ENCODE measurements at regions not wholly inside any gene's neighbourhood (a gene's known extent, or its start where the extent isn't known, plus 50 kb on each side); places are given as distances from the start of the nearest gene placed in this dataset.

DNA sequence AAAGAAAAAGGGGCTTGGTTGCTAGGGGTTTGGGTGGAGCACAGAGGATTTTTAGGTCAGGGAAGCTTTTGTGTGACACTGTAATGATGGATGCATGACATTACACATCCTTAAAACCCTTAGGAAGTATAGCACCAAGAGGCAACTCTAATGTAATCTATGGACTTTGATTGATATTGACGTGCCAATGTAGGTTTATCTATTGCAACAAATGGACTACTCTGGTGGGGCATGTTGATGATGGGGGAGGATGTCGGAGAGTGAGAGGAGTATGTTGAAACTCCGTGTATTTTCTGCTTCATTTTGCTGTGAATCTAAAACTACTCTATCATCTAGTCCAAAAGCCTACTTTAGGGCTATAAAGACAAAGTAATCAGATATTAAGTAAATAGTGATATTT lies 72.3 kb upstream of the PAX6 start:
- intact Hi-C loops (cut with DNase I; ENCODE audit: low total_unique reads): no loop called here
- no peak for DNase-seq
- no peak overlapping the region for H3K27ac ChIP-seq
- no peak overlapping the region for H3K4me3 ChIP-seq
- TF ChIP-seq, protein P1, sequence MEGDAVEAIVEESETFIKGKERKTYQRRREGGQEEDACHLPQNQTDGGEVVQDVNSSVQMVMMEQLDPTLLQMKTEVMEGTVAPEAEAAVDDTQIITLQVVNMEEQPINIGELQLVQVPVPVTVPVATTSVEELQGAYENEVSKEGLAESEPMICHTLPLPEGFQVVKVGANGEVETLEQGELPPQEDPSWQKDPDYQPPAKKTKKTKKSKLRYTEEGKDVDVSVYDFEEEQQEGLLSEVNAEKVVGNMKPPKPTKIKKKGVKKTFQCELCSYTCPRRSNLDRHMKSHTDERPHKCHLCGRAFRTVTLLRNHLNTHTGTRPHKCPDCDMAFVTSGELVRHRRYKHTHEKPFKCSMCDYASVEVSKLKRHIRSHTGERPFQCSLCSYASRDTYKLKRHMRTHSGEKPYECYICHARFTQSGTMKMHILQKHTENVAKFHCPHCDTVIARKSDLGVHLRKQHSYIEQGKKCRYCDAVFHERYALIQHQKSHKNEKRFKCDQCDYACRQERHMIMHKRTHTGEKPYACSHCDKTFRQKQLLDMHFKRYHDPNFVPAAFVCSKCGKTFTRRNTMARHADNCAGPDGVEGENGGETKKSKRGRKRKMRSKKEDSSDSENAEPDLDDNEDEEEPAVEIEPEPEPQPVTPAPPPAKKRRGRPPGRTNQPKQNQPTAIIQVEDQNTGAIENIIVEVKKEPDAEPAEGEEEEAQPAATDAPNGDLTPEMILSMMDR (IDR thresholded peaks at IDR 0.05): no peak
- TF ChIP-seq POLR2A (IDR thresholded peaks at IDR 0.05) (no peak), POLR2AphosphoS5 (IDR thresholded peaks at IDR 0.05) (no peak), EP300 (IDR thresholded peaks at IDR 0.05) (no peak)
- 60 to 70% (median 68%) methylated on average over 3 of the region's 3 CpGs for WGBS, 5 donors
- no peaks in the 10 kb centered on the region for H3K36me3 ChIP-seq
- H3K4me1 ChIP-seq: no peaks in the 10 kb centered on the region
- no peaks in the 10 kb centered on the region for H3K9me3 ChIP-seq
- H3K27me3 ChIP-seq: peaks cover 0 to 27% (median 5%) of the 10 kb centered on the region in 3 donors

DNA sequence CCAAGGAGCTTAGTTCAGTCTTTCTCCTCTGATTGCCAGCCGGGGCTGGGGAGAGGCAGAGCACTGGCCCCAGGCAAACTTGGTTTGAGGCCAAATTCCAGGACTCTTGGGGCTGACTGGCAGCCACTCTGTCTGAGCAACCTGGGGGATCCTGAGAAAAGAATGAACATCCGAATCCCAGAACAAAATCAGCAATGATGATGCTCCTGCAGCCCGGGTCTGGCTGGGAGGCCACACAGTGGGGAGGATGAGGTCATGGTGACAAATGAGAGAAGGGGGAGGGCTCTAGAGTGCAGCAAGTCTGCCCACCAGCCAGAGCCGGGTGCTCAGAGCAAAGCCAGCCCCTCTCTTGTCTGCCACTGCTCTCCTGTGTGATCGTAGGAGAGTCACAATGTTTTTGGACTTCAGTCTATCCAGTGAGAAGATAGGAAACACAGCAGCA lies 71.8 kb upstream of the PAX6 start:
- intact Hi-C loops (cut with DNase I; ENCODE audit: low total_unique reads): no loop called here

DNA sequence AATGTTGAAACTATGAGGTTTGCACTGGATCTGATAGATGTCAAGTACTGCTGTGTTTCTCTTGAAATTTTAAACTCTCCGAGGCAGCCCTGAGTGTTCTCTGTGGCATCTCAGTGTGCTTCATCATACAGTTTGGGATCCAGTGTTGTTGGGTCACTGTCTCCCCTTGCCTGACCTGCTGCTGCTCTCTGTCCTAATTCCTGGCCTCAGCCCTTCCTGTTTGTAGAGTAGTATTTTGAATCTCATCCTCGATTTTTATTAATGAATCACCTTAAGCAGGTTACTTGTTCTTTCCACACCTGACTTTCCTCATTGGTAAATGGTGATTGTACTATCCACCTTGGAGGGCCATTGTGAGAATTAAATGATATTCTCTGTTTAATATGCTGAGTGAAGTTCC lies 70.7 kb upstream of the PAX6 start:
- TF ChIP-seq POLR2A (IDR thresholded peaks at IDR 0.05) (no peak), EP300 (IDR thresholded peaks at IDR 0.05) (no peak), POLR2AphosphoS5 (IDR thresholded peaks at IDR 0.05) (no peak)
- TF ChIP-seq, protein P1 (IDR thresholded peaks at IDR 0.05): no peak
- no peak overlapping the region for H3K4me3 ChIP-seq
- intact Hi-C loops (cut with DNase I; ENCODE audit: low total_unique reads): no loop called here
- H3K27me3 ChIP-seq: peaks cover 0 to 38% (median 10%) of the 10 kb centered on the region in 3 donors
- H3K9me3 ChIP-seq: no peaks in the 10 kb centered on the region
- WGBS, 5 donors: 58 to 71% (median 68%) methylated on average over 2 of the region's 2 CpGs
- H3K4me1 ChIP-seq: no peaks in the 10 kb centered on the region
- H3K36me3 ChIP-seq: no peaks in the 10 kb centered on the region
- no peak overlapping the region for H3K27ac ChIP-seq
- DNase-seq: no peak

More for the DNA sequence above, 71.8 kb upstream of the PAX6 start:
- DNase-seq: no peak
- Histone ChIP-seq H3K27ac (no peak overlapping the region), H3K27me3 (peaks cover 0 to 32% (median 5%) of the 10 kb centered on the region in 3 donors), H3K9me3 (no peaks in the 10 kb centered on the region), H3K36me3 (no peaks in the 10 kb centered on the region), H3K4me1 (no peaks in the 10 kb centered on the region), H3K4me3 (no peak overlapping the region)
- WGBS, 5 donors: 16 to 26% (median 19%) methylated on average over 5 of the region's 5 CpGs
- TF ChIP-seq, protein P1 (IDR thresholded peaks at IDR 0.05): no peak
- TF ChIP-seq POLR2AphosphoS5 (IDR thresholded peaks at IDR 0.05) (no peak), POLR2A (IDR thresholded peaks at IDR 0.05) (no peak), EP300 (IDR thresholded peaks at IDR 0.05) (no peak)

DNA sequence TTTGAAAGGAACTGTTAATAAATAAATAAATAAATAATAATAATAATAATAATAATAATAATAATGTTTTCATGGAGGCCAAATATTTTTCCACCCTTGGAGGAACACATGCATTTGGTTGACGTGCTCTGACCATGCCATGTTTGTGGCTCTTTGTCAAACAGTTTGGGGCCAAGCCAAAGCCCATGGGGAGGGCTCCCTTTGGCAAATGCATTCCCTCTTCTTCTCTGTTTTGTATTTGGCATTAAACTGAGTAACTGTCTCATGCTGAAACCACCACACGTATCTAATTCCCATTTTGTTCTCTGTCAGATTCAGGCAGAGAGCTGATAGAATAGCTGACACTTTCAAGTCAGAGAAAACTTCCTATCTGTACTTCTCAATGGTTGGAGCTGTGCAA lies 68.6 kb upstream of the PAX6 start:
- Histone ChIP-seq H3K27ac (no peak overlapping the region), H3K27me3 (peaks cover 0 to 57% (median 10%) of the 10 kb centered on the region in 3 donors), H3K36me3 (no peaks in the 10 kb centered on the region), H3K4me1 (no peaks in the 10 kb centered on the region), H3K4me3 (no peak overlapping the region), H3K9me3 (no peaks in the 10 kb centered on the region)
- TF ChIP-seq POLR2AphosphoS5 (IDR thresholded peaks at IDR 0.05) (no peak), EP300 (IDR thresholded peaks at IDR 0.05) (no peak), POLR2A (IDR thresholded peaks at IDR 0.05) (no peak)
- TF ChIP-seq, protein P1 (IDR thresholded peaks at IDR 0.05): no peak
- WGBS, 5 donors: 78 to 86% (median 79%) methylated on average over 2 of the region's 2 CpGs
- intact Hi-C loops (cut with DNase I; ENCODE audit: low total_unique reads): no loop called here
- DNase-seq: no peak
